ENCODE measurements at regions not wholly inside any gene's neighbourhood (a gene's known extent, or its start where the extent isn't known, plus 50 kb on each side); places are given as distances from the start of the nearest gene placed in this dataset.

- H3K36me3 ChIP-seq (ENCODE audit: control insufficient read depth in 2 of 2, extremely low read depth in 1 of 2, insufficient read depth in 2 of 2, low read length in 2 of 2), result no peaks in the 10 kb centered on the region
- no peaks in the 10 kb centered on the region for H3K79me2 ChIP-seq (ENCODE audit: control insufficient read depth, insufficient read depth, low read length)
- H3K4me3 ChIP-seq (ENCODE audit: control insufficient read depth in 2 of 3, extremely low read depth in 1 of 3, insufficient read depth in 2 of 3, low read depth in 1 of 3, low read length in 3 of 3), result no peak overlapping the region
- dilution Hi-C loops (cut with MboI; ENCODE audit: extremely low pct_ligation_motif_present, low sequenced_read_pairs), result no loop called here
- DNase-seq (ENCODE audit: low read depth, low spot score) (no peak), FAIRE-seq (no peak)
- H4K20me1 ChIP-seq (ENCODE audit: control insufficient read depth, extremely low read depth, insufficient read depth, low read length), result no peaks in the 10 kb centered on the region
- no peak for TF ChIP-seq EZH2 (IDR thresholded peaks at IDR 0.05; ENCODE audit: low read length)
- no peak for TF ChIP-seq CTCF (optimal IDR thresholded peaks at IDR 0.05 in 1 of 3, IDR thresholded peaks at IDR 0.05 in 1 of 3, conservative IDR thresholded peaks at IDR 0.05 in 1 of 3; ENCODE audit: extremely low read depth in 1 of 3, insufficient read depth in 2 of 3, low read length in 3 of 3)
- peaks cover 3% of the 10 kb centered on the region for H3K27me3 ChIP-seq (ENCODE audit: control insufficient read depth, extremely low read depth, insufficient read depth, low read length)
- H2AFZ ChIP-seq (ENCODE audit: control insufficient read depth, low read length), result no peak overlapping the region
- H3K4me1 ChIP-seq (ENCODE audit: control insufficient read depth, extremely low read depth, insufficient read depth, low read length), result no peaks in the 10 kb centered on the region
- no peaks in the 10 kb centered on the region for H3K9me3 ChIP-seq (ENCODE audit: control insufficient read depth, low read depth, low read length)
- H3K4me2 ChIP-seq (ENCODE audit: control insufficient read depth, extremely low read depth, insufficient read depth, low read depth, low read length), result no peak overlapping the region
- no peak overlapping the region for H3K9ac ChIP-seq (ENCODE audit: control insufficient read depth, extremely low read depth, insufficient read depth, low read length)
- no peaks in the 10 kb centered on the region for H3K9me1 ChIP-seq (ENCODE audit: control insufficient read depth, extremely low read depth, insufficient read depth, low read length)
- no peak overlapping the region for H3K27ac ChIP-seq (ENCODE audit: control insufficient read depth, insufficient read depth, low read length)
Measured at GRCh38 chr1:62937634-62938296, 153.8 kb downstream of the ATG4C start.

- Histone ChIP-seq H3K79me2 (ENCODE audit: control insufficient read depth, insufficient read depth, low read length) (no peaks in the 10 kb centered on the region), H3K9me1 (ENCODE audit: control insufficient read depth, extremely low read depth, insufficient read depth, low read length) (no peaks in the 10 kb centered on the region), H3K27ac (ENCODE audit: control insufficient read depth, insufficient read depth, low read length) (no peak overlapping the region), H3K9ac (ENCODE audit: control insufficient read depth, extremely low read depth, insufficient read depth, low read length) (no peak overlapping the region), H2AFZ (ENCODE audit: control insufficient read depth, low read length) (no peak overlapping the region), H3K4me2 (ENCODE audit: control insufficient read depth, extremely low read depth, insufficient read depth, low read depth, low read length) (no peak overlapping the region), H4K20me1 (ENCODE audit: control insufficient read depth, extremely low read depth, insufficient read depth, low read length) (no peaks in the 10 kb centered on the region), H3K9me3 (ENCODE audit: control insufficient read depth, low read depth, low read length) (no peaks in the 10 kb centered on the region), H3K36me3 (ENCODE audit: control insufficient read depth in 2 of 2, extremely low read depth in 1 of 2, insufficient read depth in 2 of 2, low read length in 2 of 2) (no peaks in the 10 kb centered on the region), H3K4me1 (ENCODE audit: control insufficient read depth, extremely low read depth, insufficient read depth, low read length) (no peaks in the 10 kb centered on the region), H3K4me3 (ENCODE audit: control insufficient read depth in 2 of 3, extremely low read depth in 1 of 3, insufficient read depth in 2 of 3, low read depth in 1 of 3, low read length in 3 of 3) (no peak overlapping the region), H3K27me3 (ENCODE audit: control insufficient read depth, extremely low read depth, insufficient read depth, low read length) (peaks cover 3% of the 10 kb centered on the region)
- FAIRE-seq (no peak), DNase-seq (ENCODE audit: low read depth, low spot score) (no peak)
- no peak for TF ChIP-seq EZH2 (IDR thresholded peaks at IDR 0.05; ENCODE audit: low read length)
- no peak for TF ChIP-seq CTCF (optimal IDR thresholded peaks at IDR 0.05 in 1 of 3, IDR thresholded peaks at IDR 0.05 in 1 of 3, conservative IDR thresholded peaks at IDR 0.05 in 1 of 3; ENCODE audit: extremely low read depth in 1 of 3, insufficient read depth in 2 of 3, low read length in 3 of 3)
- dilution Hi-C loops (cut with MboI; ENCODE audit: extremely low pct_ligation_motif_present, low sequenced_read_pairs), result no loop called here
Measured at GRCh38 chr1:62941780-62942179, 157.8 kb downstream of the ATG4C start.

Data from keratinocyte (primary cell).